ENCODE measurements at regions not wholly inside any gene's neighbourhood (a gene's known extent, or its start where the extent isn't known, plus 50 kb on each side); places are given as distances from the start of the nearest gene placed in this dataset.
A peak's percentile ranks its signal among the peaks of the same experiment; 100 is the strongest.
"Not testable (repeated sequence)": the region's sequence is repeated elsewhere in the genome, so short reads cannot be mapped to it uniquely, and the experiment has no call there.

- no peak for DNase-seq (ENCODE audit: low read depth in 2 of 2)
Measured at GRCh38 chr2:67776276-67776675, 286.5 kb downstream of the C1D start.

GRCh38 chr2:67777010-67777409 lies 285.8 kb downstream of the C1D start:
- no peak for DNase-seq (ENCODE audit: low read depth in 2 of 2)

- no peak for DNase-seq (ENCODE audit: low read depth in 2 of 2)
Measured at GRCh38 chr2:67777836-67778429, 284.9 kb downstream of the C1D start.

GRCh38 chr2:67780841-67781240 lies 282.0 kb downstream of the C1D start:
- not testable (repeated sequence) for DNase-seq (ENCODE audit: low read depth in 2 of 2)

- DNase-seq (ENCODE audit: low read depth in 2 of 2), result peak in 1 of 2 donors; percentile 27
Measured at GRCh38 chr2:67782443-67782842, 280.4 kb downstream of the C1D start.

GRCh38 chr2:67783026-67783425 lies 279.8 kb downstream of the C1D start:
- no peak for DNase-seq (ENCODE audit: low read depth in 2 of 2)

- DNase-seq (ENCODE audit: low read depth in 2 of 2), result peak in 1 of 2 donors; percentile 39
Measured at GRCh38 chr2:67790622-67791021, 272.2 kb downstream of the C1D start.

- DNase-seq (ENCODE audit: low read depth in 2 of 2), result no peak
Measured at GRCh38 chr2:67792191-67792590, 270.6 kb downstream of the C1D start.

- no peak for DNase-seq (ENCODE audit: low read depth in 2 of 2)
Measured at GRCh38 chr2:67792681-67793091, 270.1 kb downstream of the C1D start.

- peak; percentile 29 to 62 for DNase-seq (ENCODE audit: low read depth in 2 of 2)
Measured at GRCh38 chr2:67797801-67798540, 264.8 kb downstream of the C1D start.

- no peak for DNase-seq (ENCODE audit: low read depth in 2 of 2)
Measured at GRCh38 chr2:67798541-67799160, 264.2 kb downstream of the C1D start.

GRCh38 chr2:67799886-67800285 lies 262.9 kb downstream of the C1D start:
- DNase-seq (ENCODE audit: low read depth in 2 of 2), result peak in 1 of 2 donors; percentile 47

GRCh38 chr2:67802291-67802690 lies 260.5 kb downstream of the C1D start:
- no peak for DNase-seq (ENCODE audit: low read depth in 2 of 2)

GRCh38 chr2:67802824-67803223 lies 260.0 kb downstream of the C1D start:
- DNase-seq (ENCODE audit: low read depth in 2 of 2), result no peak

GRCh38 chr2:67806816-67807215 lies 256.0 kb downstream of the C1D start:
- DNase-seq (ENCODE audit: low read depth in 2 of 2), result no peak

GRCh38 chr2:67808112-67808511 lies 254.7 kb downstream of the C1D start:
- DNase-seq (ENCODE audit: low read depth in 2 of 2), result no peak

GRCh38 chr2:67812682-67813081 lies 250.1 kb downstream of the C1D start:
- no peak for DNase-seq (ENCODE audit: low read depth in 2 of 2)

- DNase-seq (ENCODE audit: low read depth in 2 of 2), result no peak
Measured at GRCh38 chr2:67823726-67824125, 239.1 kb downstream of the C1D start.

GRCh38 chr2:67824186-67824585 lies 238.6 kb downstream of the C1D start:
- no peak for DNase-seq (ENCODE audit: low read depth in 2 of 2)

- DNase-seq (ENCODE audit: low read depth in 2 of 2), result peak; percentile 88 to 95
Measured at GRCh38 chr2:67825476-67825875, 237.3 kb downstream of the C1D start.

- no peak for DNase-seq (ENCODE audit: low read depth in 2 of 2)
Measured at GRCh38 chr2:67828066-67828465, 234.7 kb downstream of the C1D start.

- DNase-seq (ENCODE audit: low read depth in 2 of 2), result no peak
Measured at GRCh38 chr2:67829470-67829869, 233.3 kb downstream of the C1D start.

GRCh38 chr2:67833632-67834031 lies 229.2 kb downstream of the C1D start:
- no peak for DNase-seq (ENCODE audit: low read depth in 2 of 2)
